ENCODE measurements at regions not wholly inside any gene's neighbourhood (a gene's known extent, or its start where the extent isn't known, plus 50 kb on each side); places are given as distances from the start of the nearest gene placed in this dataset.

GRCh38 chr12:24697769-24698168 lies 251.1 kb downstream of the BCAT1 start:
- TF ChIP-seq FOXM1 (IDR thresholded peaks at IDR 0.05; ENCODE audit: borderline replicate concordance) (no peak), FOXA1 (IDR thresholded peaks at IDR 0.05) (no peak), BHLHE40 (IDR thresholded peaks at IDR 0.05; ENCODE audit: borderline replicate concordance) (no peak), ARNT (IDR thresholded peaks at IDR 0.05) (no peak), NFRKB (IDR thresholded peaks at IDR 0.05) (no peak), ELF4 (IDR thresholded peaks at IDR 0.05) (no peak), SP1 (IDR thresholded peaks at IDR 0.05) (no peak), L3MBTL2 (conservative IDR thresholded peaks at IDR 0.05) (no peak)
